GM12878 (cell line): ENCODE measurements at regions not wholly inside any gene's neighbourhood (a gene's known extent, or its start where the extent isn't known, plus 50 kb on each side); places are given as distances from the start of the nearest gene placed in this dataset.

ENCODE experiments used
- ATAC-seq: fragments of 200-7000 bp; cut with Tn5 transposase; 3 replicates; pipeline ENCODE4 v1.9.1; 2020; ENCODE audit warnings: mild to moderate bottlenecking, moderate library complexity
- BruUV-seq: library from RNA; stranded (reverse); fragments of 400-500 nt; replicated peaks from 2 replicates; lab custom pipeline; 2021; lab: Mats Ljungman, UMichigan
- CTCF ChIA-PET: fragments of 300-600 bp; sonication (Branson Sonifier 250); formaldehyde crosslinking; extraction: SDS; loops from one replicate; lab custom pipeline; 2021; ENCODE audit warnings: inconsistent platforms; lab: Yijun Ruan, JAX
- POLR2A ChIA-PET: fragments of 350-600 bp; formaldehyde crosslinking; extraction: SDS; loops from one replicate; lab custom pipeline; 2021; ENCODE audit warnings: inconsistent platforms; lab: Charles Lee
- RAD21 ChIA-PET: fragments of 300-600 bp; sonication (Branson Sonifier 250); formaldehyde crosslinking; loops from one replicate; lab custom pipeline; 2023; ENCODE audit warnings: antibody characterized with exemption; ENCODE audit not compliant: unreplicated experiment; lab: Charles Lee
- SMC1A ChIA-PET: fragments of 300-600 bp; sonication (Branson Sonifier 250); formaldehyde crosslinking; loops from one replicate; lab custom pipeline; 2023; ENCODE audit not compliant: unreplicated experiment, uncharacterized antibody; lab: Charles Lee
- DNase-seq: peaks from one replicate; pipeline ENCODE4 v3.0.0-alpha.2; 2011; ENCODE audit warnings: low read depth, low spot score
- FAIRE-seq: peaks from 3 replicates; lab custom pipeline; 2011; peaks lifted over from hg19 to GRCh38; lab: Jason Lieb, UNC
- H2AFZ ChIP-seq: 2 replicates; pipeline ENCODE4 v1.6.0; 2011; ENCODE audit warnings: low read depth, low read length, control low read depth; ENCODE audit not compliant: control insufficient read depth
- H3K27ac ChIP-seq: 2 replicates; pipeline ENCODE4 v1.5.1; 2011; ENCODE audit warnings: control low read depth; ENCODE audit not compliant: control insufficient read depth, insufficient read depth
- H3K27me3 ChIP-seq, 2 experiments: replicated peaks in 1 of 2; 2 replicates each; pipeline versions ENCODE4 v1.6.0 to v1.6.1; 2011; ENCODE audit warnings: low read length in 1 of 2; ENCODE audit not compliant: control insufficient read depth in 2 of 2, insufficient read depth in 2 of 2
- H3K36me3 ChIP-seq, 2 experiments: 2 replicates each; pipeline ENCODE4 v1.5.1; 2011; ENCODE audit warnings: low read length in 1 of 2; ENCODE audit not compliant: control insufficient read depth in 2 of 2, insufficient read depth in 2 of 2
- H3K4me1 ChIP-seq: 2 replicates; pipeline ENCODE4 v1.6.1; 2011; ENCODE audit warnings: mild to moderate bottlenecking, low read length, moderate library complexity, mixed read lengths; ENCODE audit not compliant: control insufficient read depth, insufficient read depth
- H3K4me2 ChIP-seq: 2 replicates; pipeline ENCODE4 v1.6.0; 2011; ENCODE audit warnings: control low read depth; ENCODE audit not compliant: control insufficient read depth, insufficient read depth
- H3K4me3 ChIP-seq: fragments of 200-600 bp; sonication (generic); 2 replicates; pipeline ENCODE4 v1.5.1; 2016
- H3K79me2 ChIP-seq: 2 replicates; pipeline ENCODE4 v1.6.0; 2011; ENCODE audit warnings: low read length; ENCODE audit not compliant: control insufficient read depth, insufficient read depth
- H3K9ac ChIP-seq: 2 replicates; pipeline ENCODE4 v1.8.0; 2011; ENCODE audit warnings: low read length, control low read depth, mixed read lengths; ENCODE audit not compliant: control insufficient read depth, insufficient read depth
- H3K9me3 ChIP-seq: replicated peaks from 3 replicates; pipeline ENCODE4 v1.5.1; 2011; ENCODE audit warnings: mild to moderate bottlenecking, low read length; ENCODE audit not compliant: control insufficient read depth, insufficient read depth
- H4K20me1 ChIP-seq: 2 replicates; pipeline ENCODE4 v1.6.0; 2011; ENCODE audit not compliant: control insufficient read depth, insufficient read depth
- BMI1 ChIP-seq: fragments of 450-650 bp; IDR thresholded peaks from 2 replicates; pipeline ENCODE4 v1.6.1; 2016; ENCODE audit warnings: mild to moderate bottlenecking, moderate library complexity, borderline replicate concordance
- HCFC1 ChIP-seq: fragments of 150-350 bp; IDR thresholded peaks from 2 replicates; pipeline ENCODE4 v1.6.1; 2014; ENCODE audit warnings: low read length
- JUNB ChIP-seq: IDR thresholded peaks from 2 replicates; pipeline ENCODE4 v1.6.1; 2016; ENCODE audit warnings: antibody characterized with exemption, mild to moderate bottlenecking
- NBN ChIP-seq: fragments of 450-650 bp; IDR thresholded peaks from 2 replicates; pipeline ENCODE4 v1.6.1; 2016
- POU2F2 ChIP-seq: IDR thresholded peaks from 3 replicates; pipeline ENCODE4 v1.6.1; 2011; ENCODE audit warnings: low read depth, mild to moderate bottlenecking, low read length, borderline replicate concordance
- TBL1XR1 ChIP-seq: IDR thresholded peaks from 2 replicates; pipeline ENCODE4 v1.6.1; 2012; ENCODE audit warnings: low read depth, low read length, improper control_type of control experiment
- WGBS: methylation state at CpG from one replicate; pipeline ENCODE4 v1.1.6; 2016; ENCODE audit warnings: low lambda C conversion rate; ENCODE audit not compliant: insufficient replicate concordance, insufficient coverage; ENCODE audit errors: missing lambda C conversion rate; 5-methylcytosine and 5-hydroxymethylcytosine counted together
- in situ Hi-C: fragments of 300-500 bp; cut with MboI; formaldehyde crosslinking; loops from 9 replicates; pipeline ENCODE4 v1.14.3; 2018; ENCODE audit warnings: mixed read lengths
- intact Hi-C: fragments of 100-400 bp; cut with micrococcal nuclease; formaldehyde crosslinking; loops from one replicate; pipeline ENCODE4 v1.14.2; 2022; ENCODE audit not compliant: unreplicated experiment
- TF ChIP-seq, protein P1 (sequence below): fragments of 450-650 bp; IDR thresholded peaks from 2 replicates; pipeline ENCODE4 v1.6.1; 2017; ENCODE audit warnings: mild to moderate bottlenecking, moderate library complexity
- TF ChIP-seq, protein P2 (sequence below): fragments of 150-350 bp; IDR thresholded peaks from 2 replicates; pipeline ENCODE4 v1.6.1; 2016; ENCODE audit warnings: low read depth, low read length
- TF ChIP-seq, protein P3 (sequence below): fragments of 450-650 bp; IDR thresholded peaks from 2 replicates; pipeline ENCODE4 v1.6.1; 2016; ENCODE audit warnings: mild to moderate bottlenecking, moderate library complexity, borderline replicate concordance
- TF ChIP-seq, protein P4 (sequence below): fragments of 150-350 bp; IDR thresholded peaks from 2 replicates; pipeline ENCODE4 v1.6.1; 2014; ENCODE audit warnings: mild to moderate bottlenecking, low read depth, low read length

DNA sequence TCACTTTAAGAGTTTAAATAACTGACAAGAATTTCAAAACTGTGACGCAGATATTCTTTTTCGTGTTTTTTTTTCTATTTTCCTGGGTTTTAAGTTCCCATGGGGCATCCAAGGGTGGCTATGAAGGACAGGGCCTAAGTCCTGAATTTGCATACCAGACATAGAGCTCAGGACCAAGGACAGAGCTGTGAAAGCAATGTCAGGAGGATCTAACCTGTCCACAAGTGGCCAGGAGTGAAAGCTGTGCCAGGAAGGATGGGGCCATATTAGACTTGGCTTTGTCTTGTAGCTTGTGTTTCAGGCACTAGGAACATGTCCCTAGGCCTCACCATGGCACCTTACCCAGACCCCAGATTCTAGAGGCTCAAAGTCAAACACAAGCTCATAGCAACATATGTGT, 289.4 kb upstream of the MIR17HG start:
- Histone ChIP-seq H3K4me3 (no peak overlapping the region), H3K9me3 (no peaks in the 10 kb centered on the region; the same call in 2 of the 3 replicates), H3K79me2 (no peaks in the 10 kb centered on the region), H3K4me2 (no peak overlapping the region), H3K27ac (no peak overlapping the region), H3K4me1 (no peaks in the 10 kb centered on the region), H3K27me3 (no peaks in the 10 kb centered on the region), H3K36me3 (no peaks in the 10 kb centered on the region), H2AFZ (no peak overlapping the region), H3K9ac (no peak overlapping the region), H4K20me1 (no peaks in the 10 kb centered on the region)
- CTCF ChIA-PET, result interaction anchor here (1.0 to 2.1 kb wide), 5 partner anchors 9 to 43 kb away, joined by 3 to 8 read pairs (median 4); no protein-coding TSS in a partner anchor
- in situ Hi-C loops, result no loop called here
- SMC1A ChIA-PET, result interaction anchor here (1.0 to 1.9 kb wide), 6 partner anchors 8 to 129 kb away, joined by 3 to 10 read pairs (median 3); no protein-coding TSS in a partner anchor
- peak; percentile 52 for FAIRE-seq
- ATAC-seq, result 0 out of 3 replicates have a peak, but pooled peaks have one; percentile 9
- 30% methylated on average over 2 of the region's 2 CpGs for WGBS
- intact Hi-C loops, result loop anchor here (10.0 kb wide), 1 partner anchor 463 kb away; no protein-coding TSS in a partner anchor
- DNase-seq, result no peak
- POLR2A ChIA-PET, result no interaction called here
- RAD21 ChIA-PET, result interaction anchor here (0.7 to 1.4 kb wide), 2 partner anchors 9 to 299 kb away, joined by 3 to 4 read pairs; no protein-coding TSS in a partner anchor
- BruUV-seq, result no TSS peak
- TF ChIP-seq, protein P1, sequence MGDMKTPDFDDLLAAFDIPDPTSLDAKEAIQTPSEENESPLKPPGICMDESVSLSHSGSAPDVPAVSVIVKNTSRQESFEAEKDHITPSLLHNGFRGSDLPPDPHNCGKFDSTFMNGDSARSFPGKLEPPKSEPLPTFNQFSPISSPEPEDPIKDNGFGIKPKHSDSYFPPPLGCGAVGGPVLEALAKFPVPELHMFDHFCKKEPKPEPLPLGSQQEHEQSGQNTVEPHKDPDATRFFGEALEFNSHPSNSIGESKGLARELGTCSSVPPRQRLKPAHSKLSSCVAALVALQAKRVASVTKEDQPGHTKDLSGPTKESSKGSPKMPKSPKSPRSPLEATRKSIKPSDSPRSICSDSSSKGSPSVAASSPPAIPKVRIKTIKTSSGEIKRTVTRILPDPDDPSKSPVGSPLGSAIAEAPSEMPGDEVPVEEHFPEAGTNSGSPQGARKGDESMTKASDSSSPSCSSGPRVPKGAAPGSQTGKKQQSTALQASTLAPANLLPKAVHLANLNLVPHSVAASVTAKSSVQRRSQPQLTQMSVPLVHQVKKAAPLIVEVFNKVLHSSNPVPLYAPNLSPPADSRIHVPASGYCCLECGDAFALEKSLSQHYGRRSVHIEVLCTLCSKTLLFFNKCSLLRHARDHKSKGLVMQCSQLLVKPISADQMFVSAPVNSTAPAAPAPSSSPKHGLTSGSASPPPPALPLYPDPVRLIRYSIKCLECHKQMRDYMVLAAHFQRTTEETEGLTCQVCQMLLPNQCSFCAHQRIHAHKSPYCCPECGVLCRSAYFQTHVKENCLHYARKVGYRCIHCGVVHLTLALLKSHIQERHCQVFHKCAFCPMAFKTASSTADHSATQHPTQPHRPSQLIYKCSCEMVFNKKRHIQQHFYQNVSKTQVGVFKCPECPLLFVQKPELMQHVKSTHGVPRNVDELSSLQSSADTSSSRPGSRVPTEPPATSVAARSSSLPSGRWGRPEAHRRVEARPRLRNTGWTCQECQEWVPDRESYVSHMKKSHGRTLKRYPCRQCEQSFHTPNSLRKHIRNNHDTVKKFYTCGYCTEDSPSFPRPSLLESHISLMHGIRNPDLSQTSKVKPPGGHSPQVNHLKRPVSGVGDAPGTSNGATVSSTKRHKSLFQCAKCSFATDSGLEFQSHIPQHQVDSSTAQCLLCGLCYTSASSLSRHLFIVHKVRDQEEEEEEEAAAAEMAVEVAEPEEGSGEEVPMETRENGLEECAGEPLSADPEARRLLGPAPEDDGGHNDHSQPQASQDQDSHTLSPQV, result no peak
- no peak for TF ChIP-seq TBL1XR1
- TF ChIP-seq, protein P2, sequence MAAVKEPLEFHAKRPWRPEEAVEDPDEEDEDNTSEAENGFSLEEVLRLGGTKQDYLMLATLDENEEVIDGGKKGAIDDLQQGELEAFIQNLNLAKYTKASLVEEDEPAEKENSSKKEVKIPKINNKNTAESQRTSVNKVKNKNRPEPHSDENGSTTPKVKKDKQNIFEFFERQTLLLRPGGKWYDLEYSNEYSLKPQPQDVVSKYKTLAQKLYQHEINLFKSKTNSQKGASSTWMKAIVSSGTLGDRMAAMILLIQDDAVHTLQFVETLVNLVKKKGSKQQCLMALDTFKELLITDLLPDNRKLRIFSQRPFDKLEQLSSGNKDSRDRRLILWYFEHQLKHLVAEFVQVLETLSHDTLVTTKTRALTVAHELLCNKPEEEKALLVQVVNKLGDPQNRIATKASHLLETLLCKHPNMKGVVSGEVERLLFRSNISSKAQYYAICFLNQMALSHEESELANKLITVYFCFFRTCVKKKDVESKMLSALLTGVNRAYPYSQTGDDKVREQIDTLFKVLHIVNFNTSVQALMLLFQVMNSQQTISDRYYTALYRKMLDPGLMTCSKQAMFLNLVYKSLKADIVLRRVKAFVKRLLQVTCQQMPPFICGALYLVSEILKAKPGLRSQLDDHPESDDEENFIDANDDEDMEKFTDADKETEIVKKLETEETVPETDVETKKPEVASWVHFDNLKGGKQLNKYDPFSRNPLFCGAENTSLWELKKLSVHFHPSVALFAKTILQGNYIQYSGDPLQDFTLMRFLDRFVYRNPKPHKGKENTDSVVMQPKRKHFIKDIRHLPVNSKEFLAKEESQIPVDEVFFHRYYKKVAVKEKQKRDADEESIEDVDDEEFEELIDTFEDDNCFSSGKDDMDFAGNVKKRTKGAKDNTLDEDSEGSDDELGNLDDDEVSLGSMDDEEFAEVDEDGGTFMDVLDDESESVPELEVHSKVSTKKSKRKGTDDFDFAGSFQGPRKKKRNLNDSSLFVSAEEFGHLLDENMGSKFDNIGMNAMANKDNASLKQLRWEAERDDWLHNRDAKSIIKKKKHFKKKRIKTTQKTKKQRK, result no peak
- TF ChIP-seq HCFC1, result no peak
- no peak for TF ChIP-seq BMI1
- TF ChIP-seq POU2F2, result peak; percentile 71; the same call in 1 of the 3 replicates
- TF ChIP-seq NBN, result no peak
- TF ChIP-seq, protein P3, sequence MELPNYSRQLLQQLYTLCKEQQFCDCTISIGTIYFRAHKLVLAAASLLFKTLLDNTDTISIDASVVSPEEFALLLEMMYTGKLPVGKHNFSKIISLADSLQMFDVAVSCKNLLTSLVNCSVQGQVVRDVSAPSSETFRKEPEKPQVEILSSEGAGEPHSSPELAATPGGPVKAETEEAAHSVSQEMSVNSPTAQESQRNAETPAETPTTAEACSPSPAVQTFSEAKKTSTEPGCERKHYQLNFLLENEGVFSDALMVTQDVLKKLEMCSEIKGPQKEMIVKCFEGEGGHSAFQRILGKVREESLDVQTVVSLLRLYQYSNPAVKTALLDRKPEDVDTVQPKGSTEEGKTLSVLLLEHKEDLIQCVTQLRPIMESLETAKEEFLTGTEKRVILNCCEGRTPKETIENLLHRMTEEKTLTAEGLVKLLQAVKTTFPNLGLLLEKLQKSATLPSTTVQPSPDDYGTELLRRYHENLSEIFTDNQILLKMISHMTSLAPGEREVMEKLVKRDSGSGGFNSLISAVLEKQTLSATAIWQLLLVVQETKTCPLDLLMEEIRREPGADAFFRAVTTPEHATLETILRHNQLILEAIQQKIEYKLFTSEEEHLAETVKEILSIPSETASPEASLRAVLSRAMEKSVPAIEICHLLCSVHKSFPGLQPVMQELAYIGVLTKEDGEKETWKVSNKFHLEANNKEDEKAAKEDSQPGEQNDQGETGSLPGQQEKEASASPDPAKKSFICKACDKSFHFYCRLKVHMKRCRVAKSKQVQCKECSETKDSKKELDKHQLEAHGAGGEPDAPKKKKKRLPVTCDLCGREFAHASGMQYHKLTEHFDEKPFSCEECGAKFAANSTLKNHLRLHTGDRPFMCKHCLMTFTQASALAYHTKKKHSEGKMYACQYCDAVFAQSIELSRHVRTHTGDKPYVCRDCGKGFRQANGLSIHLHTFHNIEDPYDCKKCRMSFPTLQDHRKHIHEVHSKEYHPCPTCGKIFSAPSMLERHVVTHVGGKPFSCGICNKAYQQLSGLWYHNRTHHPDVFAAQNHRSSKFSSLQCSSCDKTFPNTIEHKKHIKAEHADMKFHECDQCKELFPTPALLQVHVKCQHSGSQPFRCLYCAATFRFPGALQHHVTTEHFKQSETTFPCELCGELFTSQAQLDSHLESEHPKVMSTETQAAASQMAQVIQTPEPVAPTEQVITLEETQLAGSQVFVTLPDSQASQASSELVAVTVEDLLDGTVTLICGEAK, result no peak
- TF ChIP-seq, protein P4, sequence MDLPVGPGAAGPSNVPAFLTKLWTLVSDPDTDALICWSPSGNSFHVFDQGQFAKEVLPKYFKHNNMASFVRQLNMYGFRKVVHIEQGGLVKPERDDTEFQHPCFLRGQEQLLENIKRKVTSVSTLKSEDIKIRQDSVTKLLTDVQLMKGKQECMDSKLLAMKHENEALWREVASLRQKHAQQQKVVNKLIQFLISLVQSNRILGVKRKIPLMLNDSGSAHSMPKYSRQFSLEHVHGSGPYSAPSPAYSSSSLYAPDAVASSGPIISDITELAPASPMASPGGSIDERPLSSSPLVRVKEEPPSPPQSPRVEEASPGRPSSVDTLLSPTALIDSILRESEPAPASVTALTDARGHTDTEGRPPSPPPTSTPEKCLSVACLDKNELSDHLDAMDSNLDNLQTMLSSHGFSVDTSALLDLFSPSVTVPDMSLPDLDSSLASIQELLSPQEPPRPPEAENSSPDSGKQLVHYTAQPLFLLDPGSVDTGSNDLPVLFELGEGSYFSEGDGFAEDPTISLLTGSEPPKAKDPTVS, result no peak
- TF ChIP-seq JUNB, result no peak
